ENCODE measurements at regions not wholly inside any gene's neighbourhood (a gene's known extent, or its start where the extent isn't known, plus 50 kb on each side); places are given as distances from the start of the nearest gene placed in this dataset.
"Not testable (repeated sequence)": the region's sequence is repeated elsewhere in the genome, so short reads cannot be mapped to it uniquely, and the experiment has no call there.

- not testable (repeated sequence) for DNase-seq (ENCODE audit: low spot score)
Observed at GRCh38 chr1:146883190-146883589, 54.9 kb upstream of the NBPF12 start.

GRCh38 chr1:146881096-146881495 lies 57.0 kb upstream of the NBPF12 start:
- DNase-seq (ENCODE audit: low spot score), result not testable (repeated sequence)

GRCh38 chr1:146863799-146864319 lies 74.3 kb upstream of the NBPF12 start:
- not testable (repeated sequence) for DNase-seq (ENCODE audit: low spot score)

- DNase-seq (ENCODE audit: low spot score), result not testable (repeated sequence)
Observed at GRCh38 chr1:146853147-146853546, 85.0 kb upstream of the NBPF12 start.

GRCh38 chr1:146850352-146850889 lies 87.7 kb upstream of the NBPF12 start:
- not testable (repeated sequence) for DNase-seq (ENCODE audit: low spot score)

- DNase-seq (ENCODE audit: low spot score), result not testable (repeated sequence)
Observed at GRCh38 chr1:146838725-146839124, 99.4 kb upstream of the NBPF12 start.

GRCh38 chr1:146826957-146827356 lies 111.2 kb upstream of the NBPF12 start:
- not testable (repeated sequence) for DNase-seq (ENCODE audit: low spot score)

GRCh38 chr1:146794236-146794635 lies 143.9 kb upstream of the NBPF12 start:
- not testable (repeated sequence) for DNase-seq (ENCODE audit: low spot score)

- DNase-seq (ENCODE audit: low spot score), result not testable (repeated sequence)
Observed at GRCh38 chr1:146792725-146793124, 145.4 kb upstream of the NBPF12 start.

- not testable (repeated sequence) for DNase-seq (ENCODE audit: low spot score)
Observed at GRCh38 chr1:146784212-146784940, 153.7 kb upstream of the NBPF12 start.

- not testable (repeated sequence) for DNase-seq (ENCODE audit: low spot score)
Observed at GRCh38 chr1:146781235-146781634, 156.9 kb upstream of the NBPF12 start.

- not testable (repeated sequence) for DNase-seq (ENCODE audit: low spot score)
Observed at GRCh38 chr1:146777826-146778602, 160.1 kb upstream of the NBPF12 start.

GRCh38 chr1:146774988-146775387 lies 163.1 kb upstream of the NBPF12 start:
- DNase-seq (ENCODE audit: low spot score), result not testable (repeated sequence)

GRCh38 chr1:146774271-146774670 lies 163.9 kb upstream of the NBPF12 start:
- not testable (repeated sequence) for DNase-seq (ENCODE audit: low spot score)

GRCh38 chr1:146771409-146771808 lies 166.7 kb upstream of the NBPF12 start:
- DNase-seq (ENCODE audit: low spot score), result not testable (repeated sequence)

GRCh38 chr1:146770998-146771397 lies 167.1 kb upstream of the NBPF12 start:
- not testable (repeated sequence) for DNase-seq (ENCODE audit: low spot score)

GRCh38 chr1:146763234-146763633 lies 174.9 kb upstream of the NBPF12 start:
- DNase-seq (ENCODE audit: low spot score), result not testable (repeated sequence)

- not testable (repeated sequence) for DNase-seq (ENCODE audit: low spot score)
Observed at GRCh38 chr1:146756858-146757257, 181.3 kb upstream of the NBPF12 start.

- not testable (repeated sequence) for DNase-seq (ENCODE audit: low spot score)
Observed at GRCh38 chr1:146748686-146749085, 189.4 kb upstream of the NBPF12 start.

- not testable (repeated sequence) for DNase-seq (ENCODE audit: low spot score)
Observed at GRCh38 chr1:146731981-146732680, 206.0 kb upstream of the NBPF12 start.

- not testable (repeated sequence) for DNase-seq (ENCODE audit: low spot score)
Observed at GRCh38 chr1:146729642-146730344, 208.3 kb upstream of the NBPF12 start.

All from HuH-7 (cell line).